ENCODE measurements at regions not wholly inside any gene's neighbourhood (a gene's known extent, or its start where the extent isn't known, plus 50 kb on each side); places are given as distances from the start of the nearest gene placed in this dataset.

DNA sequence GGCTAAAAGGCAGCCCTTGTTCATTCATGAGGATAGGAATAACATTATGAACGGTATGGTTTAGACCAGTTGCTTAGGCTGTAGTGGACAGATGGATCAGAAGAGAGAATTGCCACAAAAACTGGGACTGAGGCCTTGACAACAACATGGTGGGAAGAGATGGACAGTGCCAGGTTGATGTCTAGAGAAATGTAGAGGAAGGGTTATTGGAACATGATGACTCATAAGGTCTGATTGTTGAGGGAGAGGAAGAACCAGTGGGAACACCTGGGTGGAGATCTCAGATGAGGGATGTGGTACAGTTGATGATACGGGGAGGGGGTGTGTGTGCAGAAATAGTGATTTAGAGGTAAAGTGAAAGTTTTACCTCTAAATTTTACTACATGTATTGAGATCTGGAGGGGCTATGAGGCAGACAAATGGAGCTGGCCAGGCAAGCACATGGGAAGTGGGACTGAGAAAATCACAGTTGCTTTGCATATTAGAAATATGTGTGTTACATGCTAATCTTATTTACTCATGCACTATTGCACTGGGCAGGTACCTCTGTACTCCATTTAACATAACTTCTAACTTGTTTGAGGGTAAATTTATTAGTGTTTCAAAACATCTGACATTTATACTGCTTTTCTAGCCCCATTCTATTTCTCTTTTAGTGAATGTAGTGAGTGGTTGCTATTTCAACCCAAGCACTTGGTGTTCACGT lies 65.6 kb downstream of the PLCE1 start:
- TF ChIP-seq, protein P1, sequence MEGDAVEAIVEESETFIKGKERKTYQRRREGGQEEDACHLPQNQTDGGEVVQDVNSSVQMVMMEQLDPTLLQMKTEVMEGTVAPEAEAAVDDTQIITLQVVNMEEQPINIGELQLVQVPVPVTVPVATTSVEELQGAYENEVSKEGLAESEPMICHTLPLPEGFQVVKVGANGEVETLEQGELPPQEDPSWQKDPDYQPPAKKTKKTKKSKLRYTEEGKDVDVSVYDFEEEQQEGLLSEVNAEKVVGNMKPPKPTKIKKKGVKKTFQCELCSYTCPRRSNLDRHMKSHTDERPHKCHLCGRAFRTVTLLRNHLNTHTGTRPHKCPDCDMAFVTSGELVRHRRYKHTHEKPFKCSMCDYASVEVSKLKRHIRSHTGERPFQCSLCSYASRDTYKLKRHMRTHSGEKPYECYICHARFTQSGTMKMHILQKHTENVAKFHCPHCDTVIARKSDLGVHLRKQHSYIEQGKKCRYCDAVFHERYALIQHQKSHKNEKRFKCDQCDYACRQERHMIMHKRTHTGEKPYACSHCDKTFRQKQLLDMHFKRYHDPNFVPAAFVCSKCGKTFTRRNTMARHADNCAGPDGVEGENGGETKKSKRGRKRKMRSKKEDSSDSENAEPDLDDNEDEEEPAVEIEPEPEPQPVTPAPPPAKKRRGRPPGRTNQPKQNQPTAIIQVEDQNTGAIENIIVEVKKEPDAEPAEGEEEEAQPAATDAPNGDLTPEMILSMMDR (conservative IDR thresholded peaks at IDR 0.05; ENCODE audit: low read depth in 2 of 2), result no peak
- TF ChIP-seq, protein P2, sequence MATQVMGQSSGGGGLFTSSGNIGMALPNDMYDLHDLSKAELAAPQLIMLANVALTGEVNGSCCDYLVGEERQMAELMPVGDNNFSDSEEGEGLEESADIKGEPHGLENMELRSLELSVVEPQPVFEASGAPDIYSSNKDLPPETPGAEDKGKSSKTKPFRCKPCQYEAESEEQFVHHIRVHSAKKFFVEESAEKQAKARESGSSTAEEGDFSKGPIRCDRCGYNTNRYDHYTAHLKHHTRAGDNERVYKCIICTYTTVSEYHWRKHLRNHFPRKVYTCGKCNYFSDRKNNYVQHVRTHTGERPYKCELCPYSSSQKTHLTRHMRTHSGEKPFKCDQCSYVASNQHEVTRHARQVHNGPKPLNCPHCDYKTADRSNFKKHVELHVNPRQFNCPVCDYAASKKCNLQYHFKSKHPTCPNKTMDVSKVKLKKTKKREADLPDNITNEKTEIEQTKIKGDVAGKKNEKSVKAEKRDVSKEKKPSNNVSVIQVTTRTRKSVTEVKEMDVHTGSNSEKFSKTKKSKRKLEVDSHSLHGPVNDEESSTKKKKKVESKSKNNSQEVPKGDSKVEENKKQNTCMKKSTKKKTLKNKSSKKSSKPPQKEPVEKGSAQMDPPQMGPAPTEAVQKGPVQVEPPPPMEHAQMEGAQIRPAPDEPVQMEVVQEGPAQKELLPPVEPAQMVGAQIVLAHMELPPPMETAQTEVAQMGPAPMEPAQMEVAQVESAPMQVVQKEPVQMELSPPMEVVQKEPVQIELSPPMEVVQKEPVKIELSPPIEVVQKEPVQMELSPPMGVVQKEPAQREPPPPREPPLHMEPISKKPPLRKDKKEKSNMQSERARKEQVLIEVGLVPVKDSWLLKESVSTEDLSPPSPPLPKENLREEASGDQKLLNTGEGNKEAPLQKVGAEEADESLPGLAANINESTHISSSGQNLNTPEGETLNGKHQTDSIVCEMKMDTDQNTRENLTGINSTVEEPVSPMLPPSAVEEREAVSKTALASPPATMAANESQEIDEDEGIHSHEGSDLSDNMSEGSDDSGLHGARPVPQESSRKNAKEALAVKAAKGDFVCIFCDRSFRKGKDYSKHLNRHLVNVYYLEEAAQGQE (IDR thresholded peaks at IDR 0.05; ENCODE audit: unreplicated experiment), result no peak

Measured in GM23338 (cell line).